Upper lobe of left lung (tissue), 4 donors: ENCODE measurements at regions not wholly inside any gene's neighbourhood (a gene's known extent, or its start where the extent isn't known, plus 50 kb on each side); places are given as distances from the start of the nearest gene placed in this dataset.

ENCODE experiments used
- POLR2AphosphoS5 ChIP-seq, 2 donors: sonication (generic); formaldehyde crosslinking; IDR thresholded peaks; one replicate each; pipeline ENCODE4 v1.5.1; 2017; ENCODE audit warnings: antibody characterized with exemption in 2 of 2
- TF ChIP-seq, protein P1 (sequence below), 6 experiments: fragments of 450-650 bp in 4 of 6; fragments of 200-600 bp in 2 of 6; sonication (generic) in 2 of 6; IDR thresholded peaks; one replicate each; pipeline ENCODE4 v1.5.1; 2016 to 2019; ENCODE audit warnings: antibody characterized with exemption in 6 of 6

DNA sequence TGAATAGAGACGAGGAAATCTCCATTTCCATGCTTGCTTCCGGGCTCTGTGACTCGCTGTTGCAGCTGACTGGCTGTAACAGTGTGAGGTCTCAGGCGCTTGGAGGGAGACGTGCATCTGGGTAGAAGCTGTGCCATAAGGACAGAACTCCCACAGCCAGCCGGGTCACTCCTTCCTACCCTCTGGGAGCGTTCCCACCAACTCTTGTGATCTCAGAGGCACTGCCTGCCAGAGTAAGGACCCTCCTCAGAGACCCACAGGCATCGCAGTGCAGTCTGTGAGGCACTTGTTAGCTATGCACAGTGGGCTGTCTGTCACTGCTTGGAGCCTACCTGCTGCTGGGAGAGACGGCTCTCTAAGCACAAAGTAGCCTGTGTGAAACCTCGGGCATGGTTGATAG lies 203.4 kb upstream of the SEMA6A start:
- TF ChIP-seq, protein P1, sequence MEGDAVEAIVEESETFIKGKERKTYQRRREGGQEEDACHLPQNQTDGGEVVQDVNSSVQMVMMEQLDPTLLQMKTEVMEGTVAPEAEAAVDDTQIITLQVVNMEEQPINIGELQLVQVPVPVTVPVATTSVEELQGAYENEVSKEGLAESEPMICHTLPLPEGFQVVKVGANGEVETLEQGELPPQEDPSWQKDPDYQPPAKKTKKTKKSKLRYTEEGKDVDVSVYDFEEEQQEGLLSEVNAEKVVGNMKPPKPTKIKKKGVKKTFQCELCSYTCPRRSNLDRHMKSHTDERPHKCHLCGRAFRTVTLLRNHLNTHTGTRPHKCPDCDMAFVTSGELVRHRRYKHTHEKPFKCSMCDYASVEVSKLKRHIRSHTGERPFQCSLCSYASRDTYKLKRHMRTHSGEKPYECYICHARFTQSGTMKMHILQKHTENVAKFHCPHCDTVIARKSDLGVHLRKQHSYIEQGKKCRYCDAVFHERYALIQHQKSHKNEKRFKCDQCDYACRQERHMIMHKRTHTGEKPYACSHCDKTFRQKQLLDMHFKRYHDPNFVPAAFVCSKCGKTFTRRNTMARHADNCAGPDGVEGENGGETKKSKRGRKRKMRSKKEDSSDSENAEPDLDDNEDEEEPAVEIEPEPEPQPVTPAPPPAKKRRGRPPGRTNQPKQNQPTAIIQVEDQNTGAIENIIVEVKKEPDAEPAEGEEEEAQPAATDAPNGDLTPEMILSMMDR (IDR thresholded peaks at IDR 0.05): no peak
- TF ChIP-seq POLR2AphosphoS5 (IDR thresholded peaks at IDR 0.05): no peak
